NCI-H1417 (cell line): ENCODE measurements at regions not wholly inside any gene's neighbourhood (a gene's known extent, or its start where the extent isn't known, plus 50 kb on each side); places are given as distances from the start of the nearest gene placed in this dataset.

Experiments used
- DNase-seq, 3 experiments: peaks; one replicate each; lab custom pipeline; 2025; lab: John Stamatoyannopoulos, UW

DNA sequence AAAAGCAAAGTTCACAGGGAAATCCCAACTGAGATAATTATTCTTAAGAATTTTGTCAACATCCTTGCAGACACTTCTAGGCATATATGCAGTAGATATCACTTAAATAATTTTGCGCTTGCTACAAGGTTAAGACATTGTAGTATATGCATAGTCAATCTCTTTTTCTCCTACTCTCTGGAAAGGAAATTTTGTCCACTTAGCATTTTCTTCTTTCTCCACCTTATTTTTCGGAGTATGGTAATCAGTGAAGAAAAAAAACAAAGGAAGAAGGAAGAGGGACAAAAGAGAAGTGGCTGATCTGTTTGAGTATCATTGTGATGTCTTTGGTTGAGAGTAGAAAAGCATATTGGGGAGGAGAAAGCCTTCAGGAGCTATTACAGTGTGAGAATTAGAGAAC is 104.6 kb downstream of the LACC1 start:
- no peak for DNase-seq

DNA sequence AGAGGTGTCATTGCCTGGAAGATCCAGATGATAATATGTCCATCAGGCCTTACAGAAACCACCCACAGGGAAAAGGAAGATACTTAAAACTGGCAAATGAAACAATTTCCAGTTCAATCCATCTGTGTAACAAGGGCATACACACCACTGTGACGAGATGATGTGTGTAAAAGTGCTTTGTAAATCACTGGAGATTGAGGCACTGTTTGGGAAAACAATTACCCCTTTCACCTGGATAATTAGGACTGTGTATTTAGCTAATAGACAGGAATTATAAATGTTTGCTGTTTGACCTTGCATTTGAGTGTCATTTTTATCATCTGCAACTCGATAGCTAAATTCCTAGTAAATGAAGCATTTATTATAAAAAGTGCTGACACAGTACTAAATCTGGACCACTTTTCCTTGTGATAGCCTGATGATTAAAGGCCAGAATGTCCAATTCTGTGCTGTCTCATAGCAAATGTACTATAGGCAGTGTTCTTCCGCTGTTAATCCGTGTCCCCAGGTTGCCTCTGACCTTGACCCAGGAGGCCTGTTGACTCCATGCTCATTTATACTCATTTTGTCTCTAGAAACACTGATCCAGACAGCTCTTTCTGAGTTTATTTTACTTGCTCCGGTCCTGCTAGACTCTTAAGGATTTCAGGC is 105.8 kb downstream of the LACC1 start:
- peak in 2 of 3 experiments; percentile 67 to 91 for DNase-seq

DNA sequence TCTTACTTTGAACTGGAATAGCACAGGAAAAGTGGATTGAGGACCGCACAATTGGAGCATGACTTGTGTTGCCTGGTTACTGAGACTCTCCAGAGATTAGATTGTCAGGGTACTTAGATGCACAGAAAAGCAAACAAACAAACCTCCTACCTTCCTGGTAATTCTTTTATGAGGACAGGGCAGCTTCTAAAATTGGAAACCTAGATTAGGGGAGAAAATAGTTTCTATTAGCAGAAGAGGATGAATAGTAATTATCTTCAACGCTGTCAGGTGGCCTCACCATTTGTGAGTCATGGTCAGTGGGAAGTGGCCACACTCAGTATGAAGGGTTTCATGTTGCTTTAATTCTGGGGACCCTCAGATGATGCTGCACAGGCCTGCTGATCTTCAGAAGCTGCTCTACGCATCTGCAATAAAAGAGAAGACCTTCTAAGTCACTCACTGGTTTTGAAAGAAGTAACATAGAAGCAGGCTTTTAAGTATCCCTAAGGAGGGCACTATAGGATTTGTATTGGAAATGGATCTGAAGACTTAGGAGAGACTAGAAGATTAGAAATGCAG is 106.8 kb downstream of the LACC1 start:
- DNase-seq, result peak; percentile 45 to 88 (median 87)

DNA sequence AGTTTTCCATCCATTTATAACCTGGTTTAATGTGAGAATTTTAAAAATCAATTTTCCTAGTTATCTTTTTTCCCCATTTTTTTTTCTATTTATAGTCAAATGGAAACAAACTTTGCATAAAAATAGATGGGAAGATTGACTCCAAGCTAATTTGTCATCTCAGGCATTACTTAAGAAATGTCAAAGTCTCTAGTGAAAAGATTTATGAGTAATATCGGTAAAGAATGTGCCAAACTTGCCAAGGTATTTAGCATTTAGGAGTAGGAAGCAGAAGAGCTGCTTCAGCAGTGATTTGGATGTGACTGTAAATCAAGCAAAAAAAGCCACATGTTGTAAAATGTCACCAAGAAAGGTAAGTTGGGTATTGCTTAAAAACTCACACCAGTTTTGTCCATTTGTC is 108.6 kb downstream of the LACC1 start:
- no peak for DNase-seq

DNA sequence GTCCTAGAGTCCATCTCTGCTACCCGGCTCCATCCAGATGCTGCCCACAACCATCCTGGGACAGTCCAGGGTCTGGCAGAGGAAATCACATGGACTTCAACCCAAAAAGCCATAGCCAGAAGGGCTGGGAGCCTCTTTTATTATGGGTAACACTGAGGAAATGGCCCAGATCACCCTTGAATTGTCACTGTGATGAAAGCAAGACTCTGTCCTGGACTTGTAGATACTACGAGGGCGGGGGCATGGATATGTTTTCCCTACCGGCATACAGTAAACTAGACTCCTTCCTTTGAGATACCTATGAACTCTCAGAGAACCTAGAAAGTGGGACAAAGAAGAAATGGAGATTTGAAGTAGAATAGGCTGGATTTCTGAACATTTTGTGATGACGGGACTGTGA is 110.3 kb downstream of the LACC1 start:
- DNase-seq, result no peak

DNA sequence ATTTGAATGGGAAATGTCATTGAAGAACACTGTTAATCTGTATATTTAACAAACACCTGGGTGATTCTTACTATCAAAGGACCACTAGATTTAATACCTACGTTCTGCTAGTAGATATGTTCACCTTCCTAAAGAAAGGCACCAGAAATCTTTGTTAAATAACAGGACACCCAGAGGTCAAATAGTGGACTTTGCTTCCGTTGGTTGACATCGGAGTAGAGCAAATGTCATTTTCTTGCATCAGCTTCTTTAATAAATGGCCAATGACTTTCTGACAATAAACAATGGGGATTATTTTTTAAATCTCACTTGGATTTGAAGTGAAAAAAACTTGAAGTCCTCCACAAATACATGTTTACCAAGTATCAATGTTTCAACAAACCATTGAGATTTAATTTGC is 111.1 kb downstream of the LACC1 start:
- no peak for DNase-seq

DNA sequence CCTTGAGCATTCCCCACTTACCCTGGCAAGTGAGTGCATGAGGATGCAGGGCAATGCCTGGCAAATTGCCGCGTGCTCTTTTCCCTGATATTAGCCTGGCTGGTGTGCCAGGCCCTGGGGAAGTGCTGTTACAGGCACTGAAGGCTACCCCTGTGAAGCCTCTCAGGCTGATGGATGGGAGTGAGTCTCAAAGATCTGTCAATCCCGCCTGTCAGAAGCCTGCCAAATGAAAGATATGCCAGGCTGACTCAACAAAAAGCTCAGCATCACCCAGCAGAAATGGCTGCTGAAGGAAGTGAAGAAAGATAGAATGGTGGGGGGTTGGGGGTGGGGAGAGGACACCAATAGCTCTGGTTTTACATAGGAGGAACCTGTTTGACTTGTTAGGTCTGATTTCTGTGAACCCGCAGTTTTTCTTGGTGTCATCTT is 112.1 kb downstream of the LACC1 start:
- DNase-seq, result peak in 1 of 3 experiments; percentile 50

DNA sequence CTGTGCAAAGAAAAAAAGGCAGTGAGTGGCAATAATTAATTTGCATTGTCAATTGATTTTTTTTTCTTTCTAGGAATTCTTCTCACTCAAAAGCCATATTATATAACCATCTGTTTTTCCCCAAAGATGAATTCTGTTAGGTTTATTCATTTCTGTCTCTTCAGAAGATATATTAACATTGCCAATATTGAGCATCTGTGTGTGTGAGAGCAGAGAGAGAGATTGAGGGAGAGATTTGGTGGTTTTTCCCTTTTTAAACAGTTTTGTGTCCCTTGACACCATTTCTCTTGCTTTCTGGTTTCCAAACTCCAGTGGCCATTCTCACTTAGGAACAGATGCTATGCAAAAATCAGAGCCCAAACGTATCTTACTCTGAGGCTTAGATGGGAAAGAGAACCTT is 112.5 kb downstream of the LACC1 start:
- no peak for DNase-seq

DNA sequence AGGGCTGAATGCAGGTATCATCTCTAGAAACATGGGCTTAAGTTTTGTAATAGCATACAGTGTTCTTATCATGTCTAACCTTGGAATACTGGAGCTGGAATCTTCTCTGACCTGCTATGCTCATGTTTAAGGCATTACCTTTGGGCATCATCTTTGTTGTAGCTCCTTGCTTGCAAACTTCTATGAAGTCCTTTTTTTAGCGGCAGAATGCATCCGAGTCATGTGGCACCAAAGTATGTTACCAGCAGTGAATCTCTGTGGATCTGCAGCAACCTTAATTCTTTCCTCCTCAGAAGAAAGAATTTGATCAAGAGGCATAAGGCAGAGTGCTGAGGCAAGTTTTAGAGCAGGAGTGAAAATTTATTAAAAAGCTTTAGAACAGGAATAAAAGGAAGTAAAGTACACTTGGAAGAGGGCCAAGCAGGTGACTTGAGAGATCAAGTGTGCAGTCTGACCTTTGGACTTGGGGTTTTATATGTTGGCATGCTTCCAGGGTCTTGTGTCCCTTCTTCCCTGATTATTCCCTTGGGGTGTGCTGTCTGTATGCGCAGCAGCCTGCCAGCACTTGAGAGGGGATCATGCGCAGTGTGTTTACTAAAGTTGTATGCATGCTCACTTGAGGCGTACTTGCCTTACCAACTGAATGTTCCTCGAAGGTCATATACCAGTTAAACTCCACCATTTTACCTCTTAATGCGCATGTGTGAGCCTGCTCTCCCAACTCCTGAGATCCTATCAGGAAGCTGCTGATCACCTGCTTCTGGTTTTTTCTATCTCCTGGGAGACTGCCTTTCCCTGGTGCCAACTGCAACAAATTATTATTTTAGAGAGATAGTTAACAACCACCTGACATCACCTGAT is 115.5 kb downstream of the LACC1 start:
- DNase-seq, result peak in 1 of 3 experiments; percentile 44

DNA sequence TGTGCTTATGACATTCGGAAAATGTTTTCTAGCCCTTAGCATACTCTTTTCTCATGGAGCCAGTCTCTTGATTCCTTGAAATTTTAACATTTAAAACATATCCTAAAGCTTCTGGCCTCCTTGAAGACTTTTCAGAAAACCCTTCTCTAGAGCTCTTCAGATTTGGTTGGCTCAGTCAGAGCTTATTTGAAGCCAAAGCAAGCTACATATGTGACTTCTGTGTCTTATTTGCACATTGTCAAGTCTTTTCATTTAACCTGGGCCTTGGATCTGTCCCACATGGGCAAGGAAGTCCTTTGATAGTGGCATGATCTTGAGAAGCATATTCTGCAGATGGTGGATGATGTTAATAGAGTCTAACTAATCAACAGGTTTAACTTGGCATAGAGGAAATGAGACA is 116.5 kb downstream of the LACC1 start:
- DNase-seq, result no peak

DNA sequence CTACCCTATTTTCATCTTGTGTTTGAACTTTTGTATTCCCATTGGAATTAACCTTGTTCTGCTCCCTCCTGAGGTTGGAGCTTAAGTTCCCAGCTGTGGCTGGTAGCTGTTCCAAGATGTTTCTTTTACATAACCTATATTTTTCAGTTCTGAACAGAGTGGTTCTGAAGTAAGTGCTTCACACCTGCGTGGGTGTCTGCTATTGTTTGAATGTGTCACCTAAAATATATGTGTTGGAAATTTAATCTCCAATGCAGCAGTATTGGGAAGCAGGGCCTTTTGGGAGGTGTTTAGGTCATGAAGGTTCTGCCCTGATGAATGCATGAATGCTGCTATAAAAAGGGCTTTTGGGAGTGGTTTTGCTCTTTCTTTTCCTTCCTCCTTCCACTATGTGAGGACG is 123.8 kb downstream of the LACC1 start:
- DNase-seq, result peak in 1 of 3 experiments; percentile 6

DNA sequence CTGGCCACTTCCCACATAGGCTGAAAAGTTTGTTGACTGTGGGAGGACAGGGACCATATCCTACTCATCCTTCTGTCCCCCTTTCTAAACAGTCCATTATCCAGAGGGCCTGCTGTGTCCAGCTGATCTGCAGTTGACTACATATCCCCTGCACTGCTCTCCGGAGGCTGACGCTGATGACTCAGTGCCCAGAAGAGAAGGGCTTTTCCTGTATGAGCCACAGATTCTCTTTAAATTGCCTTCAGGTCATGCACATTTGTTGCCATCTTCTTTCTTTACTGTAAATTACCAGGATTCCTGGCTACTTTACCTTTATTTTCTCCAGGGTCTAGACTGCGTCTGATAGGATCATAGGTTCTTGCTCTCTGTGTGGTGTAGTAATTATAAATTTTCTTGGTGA is 125.2 kb downstream of the LACC1 start:
- no peak for DNase-seq

DNA sequence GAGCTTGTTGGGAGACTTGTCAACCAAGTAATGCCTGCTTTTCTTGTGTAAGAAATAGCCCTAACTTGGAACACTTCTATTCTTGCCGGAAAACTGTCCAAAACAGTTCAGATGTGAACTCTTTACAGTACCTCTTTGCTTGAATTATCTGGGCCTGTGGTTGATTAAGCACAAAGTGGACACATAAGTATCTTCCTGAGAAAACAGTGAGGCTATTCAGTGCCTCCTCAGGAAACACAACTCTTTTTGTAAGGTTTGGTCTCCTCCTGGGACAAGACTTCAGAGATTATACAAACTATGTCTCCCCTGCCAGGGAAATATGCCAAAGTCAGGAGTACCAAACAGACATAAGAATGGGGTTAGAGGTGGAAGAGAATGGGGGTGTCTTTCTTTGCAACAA is 127.7 kb downstream of the LACC1 start:
- DNase-seq, result no peak

DNA sequence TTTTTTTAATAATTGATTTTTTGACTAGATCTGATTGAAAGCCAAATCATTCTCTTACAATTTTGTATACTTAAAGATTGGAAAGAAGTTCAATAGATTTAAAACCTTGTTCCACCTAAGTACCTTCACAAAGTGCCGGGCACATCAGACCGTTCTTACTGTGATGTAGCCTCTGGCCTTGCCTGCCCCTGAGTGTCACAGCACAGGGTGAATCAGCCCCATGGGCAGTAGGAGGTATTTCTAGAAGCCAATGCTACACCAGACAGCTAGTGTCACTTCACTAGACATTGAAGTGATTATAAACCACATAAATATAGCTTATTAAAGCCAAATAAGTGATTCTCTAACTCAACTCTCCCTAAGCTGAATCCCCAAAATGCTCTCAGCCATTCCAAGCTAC is 131.3 kb downstream of the LACC1 start:
- DNase-seq, result no peak

DNA sequence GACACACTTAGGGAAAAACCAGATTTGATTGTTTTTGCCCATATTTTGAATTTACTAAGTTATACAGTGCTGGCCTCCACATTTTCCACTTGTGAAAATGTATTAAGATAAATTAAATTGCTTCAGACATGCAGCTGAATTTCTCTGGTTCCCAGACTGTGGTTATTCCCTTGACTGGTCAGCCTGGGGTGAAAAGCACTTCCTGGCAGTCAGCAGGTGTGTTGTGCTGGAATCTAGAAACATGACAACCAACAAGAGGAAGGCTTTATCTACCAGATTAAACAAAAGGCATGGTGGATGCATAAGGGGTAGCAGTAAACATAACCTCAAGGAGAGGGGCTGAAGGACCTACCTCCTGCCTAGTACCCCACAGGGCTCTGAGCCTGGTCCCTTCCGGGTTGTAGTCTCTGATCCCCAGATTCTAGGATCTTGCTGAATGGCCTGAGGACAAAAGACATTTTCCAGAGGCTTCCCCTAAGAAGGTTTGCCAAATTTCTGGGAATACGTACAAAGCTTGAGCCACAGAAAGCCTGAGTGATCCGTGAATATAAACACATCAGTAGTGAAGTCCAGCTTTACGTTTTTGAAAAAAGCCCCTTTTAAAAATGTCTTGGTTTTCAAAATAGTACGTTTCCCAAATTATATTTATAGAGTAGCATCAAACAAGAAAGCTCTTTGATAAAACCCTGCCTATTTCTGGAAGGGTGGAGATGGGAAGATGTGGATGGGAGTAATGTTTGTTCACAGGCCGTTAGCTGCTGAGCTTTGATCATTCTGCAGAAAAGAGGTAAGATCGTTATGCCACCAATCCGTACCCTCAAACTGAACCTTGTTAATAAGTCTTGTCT is 133.4 kb downstream of the LACC1 start:
- DNase-seq, result peak in 1 of 3 experiments; percentile 2

DNA sequence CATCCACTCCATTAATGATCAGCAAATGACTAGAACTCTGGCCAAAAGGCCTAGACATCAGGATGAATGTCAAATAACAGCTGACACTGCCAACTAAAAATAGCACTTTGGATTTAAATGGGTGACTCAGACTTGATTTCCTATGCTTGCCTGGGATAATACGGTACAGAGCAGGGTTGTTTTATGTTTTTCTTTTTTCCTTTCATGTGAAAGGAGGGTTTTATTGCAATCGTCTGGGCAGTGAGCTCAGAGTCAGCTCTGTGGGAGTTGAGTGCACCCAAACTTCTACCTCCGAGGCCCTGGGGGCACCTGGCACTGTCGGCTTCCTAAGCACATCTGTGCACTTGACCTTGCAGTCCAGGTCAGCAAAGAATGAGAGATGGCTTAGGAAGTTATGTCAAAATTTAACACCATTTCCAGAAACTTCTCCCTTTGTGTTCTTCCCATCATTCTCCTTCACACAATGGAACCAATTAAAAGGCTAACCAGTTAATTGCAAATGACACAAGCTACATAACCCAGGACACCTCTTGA is 134.1 kb downstream of the LACC1 start:
- DNase-seq, result no peak

DNA sequence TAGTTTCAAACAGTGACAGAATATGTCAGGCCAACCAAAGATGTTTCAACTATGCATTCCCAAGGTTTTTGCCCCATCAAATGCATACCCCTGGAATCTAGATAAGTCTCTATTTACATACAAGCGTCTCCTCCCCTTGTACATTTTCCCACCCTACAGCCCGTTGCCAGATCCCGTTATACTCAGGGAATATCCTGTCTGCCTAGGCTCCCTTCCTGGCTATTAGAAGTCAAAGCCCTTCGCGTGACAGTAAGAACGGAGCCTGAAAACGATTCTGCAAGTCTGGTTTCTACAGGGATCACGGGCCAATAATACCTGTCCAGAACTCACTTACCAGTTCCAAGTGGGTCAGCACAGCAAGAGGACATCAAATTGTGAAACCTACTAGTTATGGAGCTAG is 134.8 kb downstream of the LACC1 start:
- DNase-seq, result no peak

DNA sequence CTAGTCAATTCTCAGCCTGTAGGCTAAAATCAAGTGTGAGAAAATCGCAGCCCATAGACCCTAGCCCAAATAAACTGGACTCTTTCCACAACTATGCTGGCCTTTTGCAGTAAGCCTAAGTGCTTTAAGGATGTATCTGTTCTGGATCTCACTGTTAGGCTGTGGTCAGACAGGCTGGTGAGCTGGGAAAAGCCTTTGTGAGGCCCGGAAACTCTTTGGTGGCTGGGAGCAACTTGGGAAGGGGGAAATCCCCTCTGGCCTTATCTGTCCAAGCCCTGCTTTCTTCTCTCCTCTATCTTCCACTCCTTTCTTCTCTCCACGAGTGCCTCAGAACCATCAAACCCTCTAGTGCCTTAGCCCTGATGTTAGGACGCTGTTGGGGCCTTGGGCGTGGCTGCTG is 135.4 kb downstream of the LACC1 start:
- DNase-seq, result no peak

DNA sequence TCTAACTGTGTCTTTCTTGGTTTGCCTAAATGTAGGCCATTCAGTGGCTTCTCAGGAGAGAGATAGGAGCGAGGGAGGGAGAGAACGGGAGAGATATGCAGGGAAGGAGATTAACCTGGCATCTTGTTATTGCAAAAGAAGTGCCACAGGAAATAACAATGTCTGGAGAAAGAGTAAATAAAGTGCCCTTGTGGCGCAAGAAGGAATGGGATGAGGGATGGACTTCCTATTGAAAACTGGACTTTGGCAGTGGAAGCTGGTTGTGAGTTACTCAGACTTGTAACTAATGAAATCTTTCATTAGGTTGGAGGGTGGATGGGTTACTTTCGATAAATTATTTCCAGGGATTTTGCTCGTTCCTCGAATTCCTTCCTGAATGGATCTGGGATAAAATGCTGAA is 136.1 kb downstream of the LACC1 start:
- DNase-seq, result no peak

DNA sequence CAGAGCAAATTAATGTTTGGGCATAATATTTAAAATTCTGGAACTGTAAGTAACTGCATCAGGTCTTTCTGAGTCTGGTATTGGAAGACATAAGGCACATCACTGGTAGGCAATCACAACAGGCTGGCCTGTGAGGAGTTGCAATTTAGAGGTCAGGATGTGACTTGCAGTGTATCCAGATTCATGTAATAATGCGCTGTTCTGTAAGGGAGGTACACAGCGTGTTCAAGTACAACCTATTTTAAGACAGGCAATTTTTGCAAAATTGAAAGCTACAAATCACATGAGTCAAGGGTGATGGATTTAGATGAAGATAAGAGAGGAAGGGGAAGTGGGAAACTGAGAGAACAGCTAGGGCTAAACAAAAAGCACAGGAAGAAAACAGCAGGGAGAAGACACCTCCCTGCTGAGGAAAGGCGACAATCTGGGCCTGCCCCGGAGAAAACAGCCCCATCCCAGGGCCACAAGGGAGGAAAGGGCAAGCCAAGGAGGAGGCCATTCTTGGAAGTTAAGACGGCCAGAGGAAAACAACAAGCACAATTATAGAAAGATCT is 138.1 kb downstream of the LACC1 start:
- no peak for DNase-seq

DNA sequence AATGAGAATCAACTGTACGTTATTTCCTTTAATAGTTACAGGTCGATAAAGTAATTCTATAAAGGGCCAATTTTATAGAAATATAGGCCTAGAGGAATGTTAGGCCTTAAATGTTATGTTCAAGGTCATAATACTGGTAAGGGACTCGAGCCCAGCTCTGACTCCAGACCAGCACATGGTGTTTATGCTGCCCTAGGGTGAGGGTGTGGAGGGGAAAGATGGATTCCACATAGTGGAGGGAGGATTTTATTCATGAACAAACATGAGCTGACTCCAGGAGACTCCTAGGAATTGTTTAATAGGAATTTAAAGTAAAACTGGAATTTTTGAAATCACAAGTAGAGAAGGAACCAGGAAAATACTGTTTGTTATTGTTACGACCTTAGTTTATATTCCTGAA is 139.9 kb downstream of the LACC1 start:
- DNase-seq, result no peak

DNA sequence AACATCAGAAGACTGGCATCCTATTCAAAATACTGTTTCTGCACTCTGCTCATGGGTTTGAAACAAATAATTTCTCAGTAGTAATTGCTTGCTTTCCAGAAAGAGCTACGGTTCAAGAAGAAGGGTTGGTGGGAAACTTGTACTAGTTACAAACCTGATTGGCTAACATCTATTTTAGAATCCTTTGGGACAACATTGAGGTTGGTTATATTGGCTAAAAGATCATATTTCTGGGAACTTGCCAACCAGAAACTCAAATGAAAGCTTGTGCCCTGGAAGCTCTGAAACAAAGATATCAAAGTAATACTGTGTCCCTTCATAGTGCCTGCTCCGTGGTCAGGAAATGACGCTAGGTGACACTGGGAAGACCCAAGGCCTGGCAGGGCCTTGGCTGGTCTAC is 141.7 kb downstream of the LACC1 start:
- DNase-seq, result no peak
